B cell (primary cell): ENCODE measurements at regions not wholly inside any gene's neighbourhood (a gene's known extent, or its start where the extent isn't known, plus 50 kb on each side); places are given as distances from the start of the nearest gene placed in this dataset.

Experiments used
- ATAC-seq: fragments of 200-7000 bp; cut with Tn5 transposase; one replicate; pipeline ENCODE4 v1.10.0; 2021; ENCODE audit warnings: low read depth, mild to moderate bottlenecking, moderate number of reproducible peaks, moderate library complexity
- CTCF ChIA-PET: fragments of 350-600 bp; sonication (Branson Sonifier 250); formaldehyde crosslinking; loops from one replicate; lab custom pipeline; 2021; ENCODE audit warnings: antibody characterized with exemption, inconsistent platforms; lab: Charles Lee
- POLR2A ChIA-PET: fragments of 350-600 bp; sonication (Branson Sonifier 250); formaldehyde crosslinking; loops from one replicate; lab custom pipeline; 2021; ENCODE audit warnings: antibody characterized with exemption; lab: Charles Lee
- DNase-seq: peaks from one replicate; pipeline ENCODE4 v3.0.0; 2013
- H2AFZ ChIP-seq: 2 replicates; pipeline ENCODE4 v1.6.1; 2012; ENCODE audit warnings: mild to moderate bottlenecking, low read depth, low read length; ENCODE audit not compliant: insufficient read depth, poor library complexity, severe bottlenecking
- H3K27ac ChIP-seq, 2 donors: 1 replicate in 1 of 2; 2 replicates in 1 of 2; pipeline ENCODE4 v1.5.1; 2012 to 2013; ENCODE audit warnings: low read length in 2 of 2, mild to moderate bottlenecking in 2 of 2, moderate library complexity in 1 of 2
- H3K27me3 ChIP-seq, 4 experiments: fragments of 200-600 bp in 1 of 4; sonication (generic) in 1 of 4; replicated peaks in 1 of 4; 1 replicate in 2 of 4; 2 replicates in 2 of 4; pipeline versions ENCODE4 v1.6.1 to v1.7.0; 2013 to 2016; ENCODE audit warnings: low read length in 3 of 4, mild to moderate bottlenecking in 2 of 4, mixed read lengths in 1 of 4, moderate library complexity in 1 of 4; ENCODE audit not compliant: insufficient read depth in 4 of 4, control insufficient read depth in 3 of 4; ENCODE audit errors: control extremely low read depth in 1 of 4
- H3K36me3 ChIP-seq, 2 experiments: replicated peaks in 1 of 2; 1 replicate in 1 of 2; 2 replicates in 1 of 2; pipeline versions ENCODE4 v1.6.1 to v1.7.1; 2013; ENCODE audit warnings: low read length in 1 of 2; ENCODE audit not compliant: insufficient read depth in 2 of 2, control insufficient read depth in 1 of 2; ENCODE audit errors: control extremely low read depth in 1 of 2, extremely low read depth in 1 of 2
- H3K4me1 ChIP-seq, 2 donors: fragments of 200-600 bp in 1 of 2; sonication (generic) in 1 of 2; 1 replicate in 1 of 2; 2 replicates in 1 of 2; pipeline versions ENCODE4 v1.5.1 to v1.6.1; 2013 to 2017; ENCODE audit warnings: low read length in 2 of 2; ENCODE audit not compliant: control insufficient read depth in 2 of 2, insufficient read depth in 2 of 2
- H3K4me2 ChIP-seq: replicated peaks from 2 replicates; pipeline ENCODE3; 2012; ENCODE audit warnings: mild to moderate bottlenecking, low read depth, low read length; ENCODE audit not compliant: poor library complexity, severe bottlenecking
- H3K4me3 ChIP-seq, 5 experiments: fragments of 200-600 bp in 1 of 5; sonication (generic) in 1 of 5; 1 replicate in 3 of 5; 2 replicates in 2 of 5; pipeline versions ENCODE4 v1.5.1 to v1.7.0; 2011 to 2016; ENCODE audit warnings: low read length in 4 of 5, mild to moderate bottlenecking in 4 of 5, low read depth in 2 of 5, control low read depth in 1 of 5, moderate library complexity in 1 of 5; ENCODE audit not compliant: insufficient read depth in 1 of 5; ENCODE audit errors: control extremely low read depth in 1 of 5, extremely low read depth in 1 of 5
- H3K79me2 ChIP-seq: fragments of 200-600 bp; sonication (generic); one replicate; pipeline ENCODE4 v1.6.0; 2016; ENCODE audit warnings: low read length; ENCODE audit not compliant: control insufficient read depth, insufficient read depth
- H3K9ac ChIP-seq: fragments of 200-600 bp; sonication (generic); 2 replicates; pipeline ENCODE4 v1.6.1; 2017; ENCODE audit warnings: mild to moderate bottlenecking, low read length, moderate library complexity
- H3K9me3 ChIP-seq, 3 donors: one replicate each; pipeline versions ENCODE4 v1.6.1 to v1.7.1; 2013; ENCODE audit warnings: low read length in 2 of 3; ENCODE audit not compliant: control insufficient read depth in 2 of 3, insufficient read depth in 1 of 3; ENCODE audit errors: control extremely low read depth in 1 of 3
- H4K20me1 ChIP-seq: 2 replicates; pipeline ENCODE4 v1.6.0; 2012; ENCODE audit warnings: mild to moderate bottlenecking, low read length; ENCODE audit not compliant: insufficient read depth, control insufficient read depth, poor library complexity, severe bottlenecking
- H3K27ac Mint-ChIP-seq: one replicate; pipeline ENCODE4 v1.8.0; 2021; ENCODE audit warnings: mixed read lengths
- H3K27me3 Mint-ChIP-seq: one replicate; pipeline ENCODE4 v1.8.0; 2021; ENCODE audit warnings: mixed read lengths
- H3K4me1 Mint-ChIP-seq: one replicate; pipeline ENCODE4 v1.8.0; 2021; ENCODE audit warnings: mixed read lengths
- H3K4me3 Mint-ChIP-seq: one replicate; pipeline ENCODE4 v1.8.0; 2021; ENCODE audit warnings: mixed read lengths
- H3K9me3 Mint-ChIP-seq: one replicate; pipeline ENCODE4 v1.8.0; 2022; ENCODE audit warnings: mixed read lengths; ENCODE audit not compliant: insufficient read depth
- CTCF ChIP-seq: fragments of 200-600 bp; IDR thresholded peaks from one replicate; pipeline ENCODE4 v1.8.0; 2022; ENCODE audit warnings: antibody characterized with exemption, mild to moderate bottlenecking
- EZH2 ChIP-seq: IDR thresholded peaks from 2 replicates; pipeline ENCODE4 v1.6.1; 2012; ENCODE audit warnings: borderline replicate concordance, low read depth, mild to moderate bottlenecking, moderate library complexity, low read length; ENCODE audit not compliant: insufficient read depth, poor library complexity, severe bottlenecking
- WGBS: methylation state at CpG from one replicate; pipeline ENCODE4 v1.1.5; 2013; ENCODE audit warnings: missing lambda C conversion rate; ENCODE audit not compliant: insufficient coverage; 5-methylcytosine and 5-hydroxymethylcytosine counted together
- intact Hi-C: fragments of 100-400 bp; cut with micrococcal nuclease; formaldehyde crosslinking; loops from one replicate; pipeline ENCODE4 v1.10.0; 2022

- ATAC-seq (no peak), DNase-seq (no peak)
- H3K27me3 Mint-ChIP-seq: no peaks in the 10 kb centered on the region
- no peak overlapping the region for H3K4me3 Mint-ChIP-seq
- Histone ChIP-seq H2AFZ (no peak overlapping the region), H3K4me1 (no peaks in the 10 kb centered on the region), H4K20me1 (no peaks in the 10 kb centered on the region), H3K79me2 (no peaks in the 10 kb centered on the region), H3K9me3 (no peaks in the 10 kb centered on the region), H3K4me2 (no peak overlapping the region), H3K36me3 (no peaks in the 10 kb centered on the region), H3K9ac (no peak overlapping the region), H3K27me3 (no peaks in the 10 kb centered on the region), H3K4me3 (no peak overlapping the region), H3K27ac (no peak overlapping the region)
- intact Hi-C loops: no loop called here
- no peak for TF ChIP-seq EZH2
- TF ChIP-seq CTCF: no peak
- CTCF ChIA-PET: interaction anchor here (0.5 kb wide), 1 partner anchor 13 kb away, joined by 3 read pairs; no protein-coding TSS in a partner anchor
- no peaks in the 10 kb centered on the region for H3K9me3 Mint-ChIP-seq
- POLR2A ChIA-PET: no interaction called here
- no CpG with 5 or more reads among the region's 1 CpG for WGBS
- no peaks in the 10 kb centered on the region for H3K4me1 Mint-ChIP-seq
- no peak overlapping the region for H3K27ac Mint-ChIP-seq
Observed at GRCh38 chr3:869269-869668, 223.6 kb upstream of the CNTN6 start.

- ChIA-PET POLR2A (no interaction called here), CTCF (no interaction called here)
- Histone ChIP-seq H3K4me3 (no peak overlapping the region), H3K4me2 (no peak overlapping the region), H3K27me3 (no peaks in the 10 kb centered on the region), H3K27ac (no peak overlapping the region), H3K4me1 (no peaks in the 10 kb centered on the region), H3K36me3 (no peaks in the 10 kb centered on the region), H3K9ac (no peak overlapping the region), H2AFZ (no peak overlapping the region), H4K20me1 (no peaks in the 10 kb centered on the region), H3K79me2 (no peaks in the 10 kb centered on the region), H3K9me3 (no peaks in the 10 kb centered on the region)
- TF ChIP-seq CTCF: no peak
- no peak for TF ChIP-seq EZH2
- Mint-ChIP-seq H3K9me3 (no peaks in the 10 kb centered on the region), H3K4me1 (no peaks in the 10 kb centered on the region), H3K4me3 (no peak overlapping the region), H3K27me3 (no peaks in the 10 kb centered on the region), H3K27ac (no peak overlapping the region)
- no peak for DNase-seq
- ATAC-seq: no peak
- intact Hi-C loops: no loop called here
- WGBS: 67% methylated on average over 1 of the region's 2 CpGs
Observed at GRCh38 chr3:869734-870133, 223.1 kb upstream of the CNTN6 start.
